ENCODE measurements at regions not wholly inside any gene's neighbourhood (a gene's known extent, or its start where the extent isn't known, plus 50 kb on each side); places are given as distances from the start of the nearest gene placed in this dataset.

DNA sequence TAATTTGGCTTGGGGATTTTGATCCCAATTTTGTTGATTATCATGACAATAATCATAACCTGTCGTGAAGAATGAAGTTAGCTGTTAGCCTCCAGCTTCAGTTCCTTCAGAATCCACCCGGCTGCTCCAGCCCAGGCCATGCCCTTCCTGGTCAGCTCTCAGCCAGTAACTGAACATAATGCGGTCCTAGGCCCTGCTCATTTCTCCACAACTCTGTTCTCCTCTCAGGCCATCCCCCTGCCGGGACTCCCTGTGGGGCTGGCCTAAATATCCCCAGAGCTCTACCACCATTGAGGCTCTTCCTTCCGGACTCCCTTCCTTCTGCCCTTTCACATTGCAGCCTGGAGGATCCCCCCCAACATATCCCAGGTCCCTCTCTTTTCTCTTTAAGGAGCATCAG lies 833.4 kb upstream of the GOT2 start:
- no peak for DNase-seq (ENCODE audit: low spot score in 2 of 2, unreplicated experiment in 2 of 2)
- Mint-ChIP-seq H3K36me3 (no peaks in the 10 kb centered on the region), H3K4me3 (no peak overlapping the region), H3K9me3 (no peaks in the 10 kb centered on the region), H3K4me1 (no peaks in the 10 kb centered on the region), H3K27ac (no peak overlapping the region), H3K27me3 (ENCODE audit: low read depth) (no peaks in the 10 kb centered on the region)
- TF ChIP-seq, protein P1, sequence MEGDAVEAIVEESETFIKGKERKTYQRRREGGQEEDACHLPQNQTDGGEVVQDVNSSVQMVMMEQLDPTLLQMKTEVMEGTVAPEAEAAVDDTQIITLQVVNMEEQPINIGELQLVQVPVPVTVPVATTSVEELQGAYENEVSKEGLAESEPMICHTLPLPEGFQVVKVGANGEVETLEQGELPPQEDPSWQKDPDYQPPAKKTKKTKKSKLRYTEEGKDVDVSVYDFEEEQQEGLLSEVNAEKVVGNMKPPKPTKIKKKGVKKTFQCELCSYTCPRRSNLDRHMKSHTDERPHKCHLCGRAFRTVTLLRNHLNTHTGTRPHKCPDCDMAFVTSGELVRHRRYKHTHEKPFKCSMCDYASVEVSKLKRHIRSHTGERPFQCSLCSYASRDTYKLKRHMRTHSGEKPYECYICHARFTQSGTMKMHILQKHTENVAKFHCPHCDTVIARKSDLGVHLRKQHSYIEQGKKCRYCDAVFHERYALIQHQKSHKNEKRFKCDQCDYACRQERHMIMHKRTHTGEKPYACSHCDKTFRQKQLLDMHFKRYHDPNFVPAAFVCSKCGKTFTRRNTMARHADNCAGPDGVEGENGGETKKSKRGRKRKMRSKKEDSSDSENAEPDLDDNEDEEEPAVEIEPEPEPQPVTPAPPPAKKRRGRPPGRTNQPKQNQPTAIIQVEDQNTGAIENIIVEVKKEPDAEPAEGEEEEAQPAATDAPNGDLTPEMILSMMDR (IDR thresholded peaks at IDR 0.05; ENCODE audit: unreplicated experiment), result no peak

DNA sequence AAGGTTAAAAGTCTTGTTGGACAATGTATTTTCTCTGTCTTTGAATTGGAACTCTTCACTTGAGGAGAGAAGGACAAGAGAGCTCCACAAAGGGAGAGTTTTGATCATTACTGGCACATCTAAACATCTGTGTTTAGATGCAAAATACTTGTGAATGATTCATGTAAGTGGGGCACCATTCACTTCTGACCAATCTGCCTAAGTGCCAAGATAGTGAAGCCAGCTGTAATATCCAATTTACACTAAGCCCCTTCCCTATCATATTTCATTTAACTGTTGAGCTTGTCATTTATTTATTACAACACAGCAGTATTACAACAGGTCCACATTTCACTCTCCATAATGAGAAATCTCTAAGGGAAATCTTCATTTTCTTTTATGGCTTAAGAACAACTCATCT lies 832.3 kb upstream of the GOT2 start:
- no peaks in the 10 kb centered on the region for H3K36me3 Mint-ChIP-seq
- H3K9me3 Mint-ChIP-seq, result no peaks in the 10 kb centered on the region
- TF ChIP-seq, protein P1 (IDR thresholded peaks at IDR 0.05; ENCODE audit: unreplicated experiment), result no peak
- no peaks in the 10 kb centered on the region for H3K4me1 Mint-ChIP-seq
- DNase-seq (ENCODE audit: low spot score in 2 of 2, unreplicated experiment in 2 of 2), result no peak
- H3K4me3 Mint-ChIP-seq, result no peak overlapping the region
- H3K27me3 Mint-ChIP-seq (ENCODE audit: low read depth), result no peaks in the 10 kb centered on the region
- no peak overlapping the region for H3K27ac Mint-ChIP-seq

DNA sequence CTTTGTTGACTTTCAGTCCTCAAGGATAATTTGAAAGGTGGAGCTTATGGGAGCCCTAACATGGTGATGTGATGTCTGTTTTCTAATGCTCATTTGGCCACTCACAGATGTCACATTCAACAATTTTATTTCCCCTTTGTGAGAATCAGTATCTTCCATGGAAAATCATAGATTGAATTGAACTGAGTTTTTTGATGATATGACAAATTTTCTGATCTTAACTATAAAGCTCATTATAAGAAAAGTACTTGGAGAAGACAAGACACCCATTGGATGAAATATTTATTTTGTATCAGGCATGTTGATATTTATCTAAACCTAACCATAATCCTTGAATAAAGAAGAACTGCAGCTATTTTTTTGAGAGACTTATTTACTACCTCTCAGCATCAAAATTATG lies 824.6 kb upstream of the GOT2 start:
- Mint-ChIP-seq H3K4me3 (no peak overlapping the region), H3K9me3 (no peaks in the 10 kb centered on the region), H3K36me3 (no peaks in the 10 kb centered on the region), H3K27me3 (ENCODE audit: low read depth) (peaks cover 2% of the 10 kb centered on the region), H3K27ac (no peak overlapping the region), H3K4me1 (peaks cover 3% of the 10 kb centered on the region)
- DNase-seq (ENCODE audit: low spot score in 2 of 2, unreplicated experiment in 2 of 2), result no peak
- TF ChIP-seq, protein P1 (IDR thresholded peaks at IDR 0.05; ENCODE audit: unreplicated experiment), result no peak

DNA sequence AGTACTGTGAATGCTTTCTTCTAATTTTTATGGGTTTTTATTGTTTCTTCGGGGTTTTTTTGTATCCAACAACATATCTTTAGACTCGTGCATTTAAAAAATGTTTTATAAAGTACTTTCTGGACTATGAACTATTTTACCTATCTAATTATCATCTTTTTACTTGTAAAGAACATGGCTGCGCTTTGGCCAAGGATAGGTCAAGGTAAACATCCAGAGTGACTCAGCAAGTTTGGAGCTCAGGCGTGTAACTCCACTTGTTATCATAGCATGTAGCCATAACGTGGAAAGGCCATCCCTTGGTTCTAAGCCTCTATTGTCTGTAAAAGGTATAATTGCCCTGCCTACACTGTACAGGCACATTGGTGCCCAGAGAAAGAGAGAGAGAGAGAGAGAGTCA lies 818.0 kb upstream of the GOT2 start:
- Mint-ChIP-seq H3K9me3 (no peaks in the 10 kb centered on the region), H3K4me3 (no peak overlapping the region), H3K4me1 (peaks cover 3% of the 10 kb centered on the region), H3K27ac (no peak overlapping the region), H3K36me3 (no peaks in the 10 kb centered on the region), H3K27me3 (ENCODE audit: low read depth) (peaks cover 9% of the 10 kb centered on the region)
- TF ChIP-seq, protein P1 (IDR thresholded peaks at IDR 0.05; ENCODE audit: unreplicated experiment), result no peak
- DNase-seq (ENCODE audit: low spot score in 2 of 2, unreplicated experiment in 2 of 2), result no peak

DNA sequence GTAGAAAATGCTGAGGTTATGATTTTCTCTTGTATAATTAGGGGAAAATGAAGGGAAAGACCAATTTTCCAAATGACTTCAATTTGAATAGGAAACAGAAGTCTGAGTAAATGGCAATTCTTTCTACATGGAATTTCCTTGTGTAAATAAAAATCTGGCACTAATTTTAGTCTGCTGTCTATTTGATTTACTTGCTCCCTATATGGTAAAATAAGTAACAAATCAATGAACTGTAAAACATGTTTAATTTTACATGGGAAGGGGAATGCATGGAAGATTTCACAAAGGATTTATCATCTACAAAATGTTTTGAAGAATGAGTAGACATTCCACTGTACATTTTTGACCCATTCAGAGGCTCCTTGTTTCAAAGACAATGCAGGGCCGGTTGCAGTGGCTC lies 811.6 kb upstream of the GOT2 start:
- Mint-ChIP-seq H3K4me3 (no peak overlapping the region), H3K9me3 (no peaks in the 10 kb centered on the region), H3K36me3 (no peaks in the 10 kb centered on the region), H3K27ac (no peak overlapping the region), H3K4me1 (peaks cover 14% of the 10 kb centered on the region), H3K27me3 (ENCODE audit: low read depth) (peaks cover 8% of the 10 kb centered on the region)
- TF ChIP-seq, protein P1 (IDR thresholded peaks at IDR 0.05; ENCODE audit: unreplicated experiment), result no peak
- no peak for DNase-seq (ENCODE audit: low spot score in 2 of 2, unreplicated experiment in 2 of 2)

DNA sequence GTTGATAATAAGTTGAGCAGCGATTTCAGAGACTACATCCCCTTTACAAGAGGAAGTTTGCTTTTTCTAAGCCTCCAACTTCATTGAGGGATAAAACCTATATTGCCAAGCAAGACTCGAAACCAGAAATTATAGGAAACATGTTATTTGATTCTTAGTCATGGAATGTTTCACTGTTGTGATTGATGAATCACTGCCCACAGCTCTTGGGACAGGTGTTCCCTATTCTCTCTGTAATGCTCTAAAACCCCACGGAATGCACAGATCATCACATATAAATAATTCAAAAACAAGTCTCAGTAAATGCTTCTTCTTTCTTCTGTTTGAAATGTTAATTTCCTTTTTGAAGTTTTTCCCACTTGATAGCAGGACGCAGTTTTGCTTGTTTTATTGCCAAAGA lies 809.5 kb upstream of the GOT2 start:
- H3K27ac Mint-ChIP-seq, result no peak overlapping the region
- H3K36me3 Mint-ChIP-seq, result no peaks in the 10 kb centered on the region
- no peak for DNase-seq (ENCODE audit: low spot score in 2 of 2, unreplicated experiment in 2 of 2)
- TF ChIP-seq, protein P1 (IDR thresholded peaks at IDR 0.05; ENCODE audit: unreplicated experiment), result no peak
- peaks cover 6% of the 10 kb centered on the region for H3K9me3 Mint-ChIP-seq
- peaks cover 8% of the 10 kb centered on the region for H3K27me3 Mint-ChIP-seq (ENCODE audit: low read depth)
- H3K4me1 Mint-ChIP-seq, result peaks cover 14% of the 10 kb centered on the region
- no peak overlapping the region for H3K4me3 Mint-ChIP-seq
